ENCODE measurements at regions not wholly inside any gene's neighbourhood (a gene's known extent, or its start where the extent isn't known, plus 50 kb on each side); places are given as distances from the start of the nearest gene placed in this dataset.
"Not testable (repeated sequence)": the region's sequence is repeated elsewhere in the genome, so short reads cannot be mapped to it uniquely, and the experiment has no call there.

DNA sequence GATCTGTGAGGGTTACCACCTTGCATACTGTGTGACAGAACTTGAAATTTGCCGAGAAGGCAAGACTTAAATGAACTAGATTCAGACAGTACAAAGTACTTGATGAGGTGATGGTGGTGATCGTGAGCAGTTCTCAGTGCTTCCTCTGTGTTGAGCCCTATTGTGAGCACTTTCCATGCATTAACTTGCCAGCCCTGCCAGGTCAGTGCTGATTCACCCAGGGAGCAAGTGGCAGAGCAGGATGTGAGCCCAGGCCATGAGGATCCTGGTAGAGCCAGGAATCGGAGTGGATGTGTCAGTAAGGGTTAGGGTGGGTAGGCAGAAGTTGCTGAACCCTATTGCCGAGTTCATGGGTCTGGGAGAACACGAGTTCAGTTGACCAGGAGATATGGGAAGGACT, 4545.7 kb upstream of the TPTE start:
- H3K36me3 ChIP-seq (replicated peaks in 1 of 2; ENCODE audit: insufficient read depth in 1 of 2, low read depth in 2 of 2); ATAC-seq; H3K4me1 ChIP-seq; H3K4me3 ChIP-seq; intact Hi-C loops (cut with DNase I); H3K27ac ChIP-seq; H3K9me3 ChIP-seq; H3K27me3 ChIP-seq; DNase-seq: not testable (repeated sequence)
- no CpG with 5 or more reads among the region's 5 CpGs for WGBS, 2 donors

DNA sequence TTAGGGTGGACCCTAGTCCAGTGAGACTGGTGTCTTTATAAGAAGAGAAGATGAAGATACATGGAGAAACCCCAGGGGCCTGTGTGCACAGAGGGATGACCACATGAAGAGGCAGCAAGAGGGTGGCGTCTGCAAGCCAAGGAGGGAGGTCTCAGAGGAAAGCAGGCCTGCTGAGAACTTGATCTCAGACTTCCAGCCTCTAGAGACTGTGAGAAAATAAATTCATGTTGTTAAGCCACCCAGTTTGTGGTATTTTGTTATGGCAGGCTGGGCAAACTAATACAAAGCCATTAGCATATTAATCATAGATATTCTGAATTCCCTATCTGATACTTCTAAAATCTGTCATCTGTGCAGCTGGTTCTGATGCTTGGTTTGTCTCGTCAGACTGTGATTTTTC, 4523.8 kb upstream of the TPTE start:
- ATAC-seq; H3K27ac ChIP-seq; H3K4me3 ChIP-seq; H3K4me1 ChIP-seq; H3K9me3 ChIP-seq; intact Hi-C loops (cut with DNase I); H3K27me3 ChIP-seq; H3K36me3 ChIP-seq (replicated peaks in 1 of 2; ENCODE audit: insufficient read depth in 1 of 2, low read depth in 2 of 2); DNase-seq: not testable (repeated sequence)
- no CpG with 5 or more reads among the region's 2 CpGs for WGBS, 2 donors

DNA sequence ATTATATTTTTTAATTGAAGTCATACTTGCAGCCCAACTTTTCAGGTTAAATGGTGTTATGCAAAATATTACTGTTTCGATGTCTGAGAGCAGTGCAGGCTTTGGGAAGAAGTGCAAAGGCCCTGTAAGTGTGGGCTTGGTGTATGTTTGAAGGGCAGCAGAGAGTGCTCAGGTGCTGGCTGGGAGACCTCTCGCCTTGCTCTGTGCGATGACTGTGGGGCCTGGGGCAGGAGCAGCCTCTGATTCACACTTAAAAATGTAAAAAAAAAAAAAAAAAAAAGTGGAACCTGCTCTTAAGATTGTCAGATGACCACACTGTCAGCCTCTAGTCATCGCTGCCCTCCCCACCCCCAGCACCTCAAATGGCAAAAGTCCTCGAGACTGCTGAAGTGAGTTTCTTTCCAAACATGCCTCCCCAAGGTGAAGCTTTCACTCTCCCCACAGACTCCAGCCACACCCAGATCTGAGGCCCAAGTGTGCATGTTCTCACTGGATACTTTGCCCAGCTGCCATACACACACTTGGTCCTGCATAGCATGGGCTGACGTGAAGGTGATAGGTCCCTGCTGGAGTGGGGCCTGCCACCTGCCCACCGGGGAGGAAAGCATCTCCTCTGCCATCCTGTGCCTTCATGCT, 4505.8 kb upstream of the TPTE start:
- intact Hi-C loops (cut with DNase I); ATAC-seq; H3K9me3 ChIP-seq; H3K27ac ChIP-seq; DNase-seq; H3K4me1 ChIP-seq; H3K36me3 ChIP-seq (replicated peaks in 1 of 2; ENCODE audit: insufficient read depth in 1 of 2, low read depth in 2 of 2); H3K27me3 ChIP-seq; H3K4me3 ChIP-seq: not testable (repeated sequence)
- WGBS, 2 donors, result no CpG with 5 or more reads among the region's 7 CpGs

DNA sequence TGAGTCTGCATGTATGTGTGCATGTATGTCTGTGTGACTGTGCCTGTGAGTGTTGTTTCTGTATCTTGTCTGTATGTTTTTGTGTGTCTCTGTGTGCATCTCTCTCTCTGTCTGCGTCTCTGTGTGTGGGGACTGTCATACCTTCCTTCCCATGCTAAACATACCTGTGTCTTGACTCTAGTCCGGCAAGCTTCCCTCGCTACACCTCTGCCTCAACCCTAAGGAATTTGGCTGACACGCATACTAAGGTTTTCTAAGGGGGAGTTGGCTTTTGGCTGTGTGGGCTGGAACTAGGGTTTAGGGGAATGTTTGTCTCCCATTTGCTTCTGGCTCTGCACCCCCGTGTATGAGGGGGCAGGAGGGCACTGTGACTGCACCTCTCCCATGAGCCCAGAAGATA, 4500.9 kb upstream of the TPTE start:
- H3K27me3 ChIP-seq; DNase-seq; H3K27ac ChIP-seq; intact Hi-C loops (cut with DNase I); H3K4me3 ChIP-seq; H3K36me3 ChIP-seq (replicated peaks in 1 of 2; ENCODE audit: insufficient read depth in 1 of 2, low read depth in 2 of 2); H3K9me3 ChIP-seq; ATAC-seq; H3K4me1 ChIP-seq: not testable (repeated sequence)
- WGBS, 2 donors, result no CpG with 5 or more reads among the region's 5 CpGs

DNA sequence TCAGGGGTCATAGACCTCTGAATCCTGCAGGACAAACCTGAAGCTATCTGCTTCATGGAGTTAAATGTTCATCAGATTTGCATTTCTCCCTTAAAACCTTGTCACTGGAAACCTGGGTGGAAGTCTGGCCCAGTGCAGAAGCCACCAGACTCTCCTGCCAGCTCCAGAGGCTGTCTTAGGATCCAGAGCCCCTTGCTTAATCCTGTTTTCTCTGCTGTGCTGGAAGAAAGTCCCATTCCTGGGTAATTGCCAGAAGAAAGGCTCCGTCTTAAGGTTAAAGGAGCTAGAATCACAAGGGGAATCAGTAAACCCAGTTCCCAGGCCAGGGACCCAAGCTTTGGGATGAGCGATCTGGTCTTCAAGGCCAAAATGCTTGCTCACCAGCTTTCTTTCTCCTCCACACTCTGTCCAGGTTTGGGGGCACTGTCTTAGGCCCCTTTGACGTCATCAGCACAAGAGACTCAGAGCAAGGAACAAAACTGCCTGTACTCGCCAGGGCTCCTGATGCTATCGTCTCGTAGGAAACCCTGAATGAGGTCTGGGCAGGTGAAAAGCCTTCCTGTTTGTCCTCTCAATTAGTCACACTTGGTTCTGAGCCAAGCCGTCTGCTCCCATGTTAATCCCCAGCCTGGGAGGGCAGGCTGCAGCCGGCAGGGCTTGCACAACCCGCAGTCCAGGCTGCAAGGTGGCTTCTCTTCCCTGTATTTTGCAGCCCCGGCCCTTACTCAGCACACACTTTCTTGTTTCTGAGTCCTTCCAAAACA, 4500.2 kb upstream of the TPTE start:
- H3K4me1 ChIP-seq; H3K36me3 ChIP-seq (replicated peaks in 1 of 2; ENCODE audit: insufficient read depth in 1 of 2, low read depth in 2 of 2); H3K27me3 ChIP-seq; H3K27ac ChIP-seq; H3K4me3 ChIP-seq; H3K9me3 ChIP-seq; DNase-seq; intact Hi-C loops (cut with DNase I): not testable (repeated sequence)
- peak; percentile 95 for ATAC-seq
- WGBS, 2 donors, result no CpG with 5 or more reads among the region's 10 CpGs

GRCh38 chr21:6021717-6022270, 4499.6 kb upstream of the TPTE start:
- DNase-seq; H3K27me3 ChIP-seq; ATAC-seq; H3K27ac ChIP-seq; H3K4me1 ChIP-seq; H3K36me3 ChIP-seq (replicated peaks in 1 of 2; ENCODE audit: insufficient read depth in 1 of 2, low read depth in 2 of 2); H3K4me3 ChIP-seq; intact Hi-C loops (cut with DNase I); H3K9me3 ChIP-seq: not testable (repeated sequence)
- no CpG with 5 or more reads among the region's 4 CpGs for WGBS, 2 donors

- WGBS, 2 donors, result no CpG with 5 or more reads among the region's 3 CpGs
- H3K9me3 ChIP-seq; intact Hi-C loops (cut with DNase I); DNase-seq; ATAC-seq; H3K4me1 ChIP-seq; H3K4me3 ChIP-seq; H3K27ac ChIP-seq; H3K27me3 ChIP-seq; H3K36me3 ChIP-seq (replicated peaks in 1 of 2; ENCODE audit: insufficient read depth in 1 of 2, low read depth in 2 of 2): not testable (repeated sequence)
These were observed 4498.1 kb upstream of the TPTE start for GRCh38 chr21:6023331-6023730.

GRCh38 chr21:6025139-6025538, 4496.2 kb upstream of the TPTE start:
- H3K4me1 ChIP-seq; H3K4me3 ChIP-seq; H3K27me3 ChIP-seq; DNase-seq; H3K9me3 ChIP-seq; H3K27ac ChIP-seq; intact Hi-C loops (cut with DNase I); H3K36me3 ChIP-seq (replicated peaks in 1 of 2; ENCODE audit: insufficient read depth in 1 of 2, low read depth in 2 of 2): not testable (repeated sequence)
- no CpG with 5 or more reads among the region's 3 CpGs for WGBS, 2 donors
- ATAC-seq, result peak; percentile 25

GRCh38 chr21:6027497-6027896, 4493.9 kb upstream of the TPTE start:
- H3K9me3 ChIP-seq; DNase-seq; H3K27me3 ChIP-seq; H3K27ac ChIP-seq; H3K4me1 ChIP-seq; intact Hi-C loops (cut with DNase I); H3K36me3 ChIP-seq (replicated peaks in 1 of 2; ENCODE audit: insufficient read depth in 1 of 2, low read depth in 2 of 2); H3K4me3 ChIP-seq: not testable (repeated sequence)
- WGBS, 2 donors, result no CpG with 5 or more reads among the region's 3 CpGs
- peak; percentile 25 for ATAC-seq

DNA sequence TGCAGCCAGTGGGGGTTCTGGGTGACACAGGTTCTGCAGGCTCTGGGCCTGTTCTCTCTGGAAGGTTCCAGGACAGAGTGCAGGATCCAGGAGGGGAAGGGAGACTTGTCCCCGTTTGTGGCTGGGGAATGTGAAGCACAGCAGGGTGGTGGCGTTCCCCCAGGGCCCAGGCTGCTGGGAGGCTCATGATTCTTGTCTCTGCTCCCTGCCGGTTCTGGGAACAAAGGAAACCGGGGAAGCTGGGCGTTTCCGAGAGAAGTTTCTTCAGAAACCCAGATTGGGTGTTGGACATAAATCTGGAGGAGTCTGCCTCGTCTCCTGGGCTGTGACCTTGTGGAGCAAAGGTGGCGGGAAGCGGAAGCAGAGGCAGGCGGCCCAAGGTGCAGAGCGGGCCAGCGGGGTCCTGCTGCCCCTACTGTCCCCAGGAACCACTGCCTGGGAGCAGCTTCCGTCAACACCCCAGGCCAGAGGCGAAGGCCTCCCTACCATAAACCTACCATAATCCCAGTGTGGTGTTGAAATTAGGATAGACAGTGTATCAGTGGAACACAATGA, 4487.2 kb upstream of the TPTE start:
- ATAC-seq; H3K27ac ChIP-seq; H3K4me1 ChIP-seq; H3K27me3 ChIP-seq; intact Hi-C loops (cut with DNase I); DNase-seq; H3K9me3 ChIP-seq; H3K36me3 ChIP-seq (replicated peaks in 1 of 2; ENCODE audit: insufficient read depth in 1 of 2, low read depth in 2 of 2); H3K4me3 ChIP-seq: not testable (repeated sequence)
- no CpG with 5 or more reads among the region's 14 CpGs for WGBS, 2 donors

DNA sequence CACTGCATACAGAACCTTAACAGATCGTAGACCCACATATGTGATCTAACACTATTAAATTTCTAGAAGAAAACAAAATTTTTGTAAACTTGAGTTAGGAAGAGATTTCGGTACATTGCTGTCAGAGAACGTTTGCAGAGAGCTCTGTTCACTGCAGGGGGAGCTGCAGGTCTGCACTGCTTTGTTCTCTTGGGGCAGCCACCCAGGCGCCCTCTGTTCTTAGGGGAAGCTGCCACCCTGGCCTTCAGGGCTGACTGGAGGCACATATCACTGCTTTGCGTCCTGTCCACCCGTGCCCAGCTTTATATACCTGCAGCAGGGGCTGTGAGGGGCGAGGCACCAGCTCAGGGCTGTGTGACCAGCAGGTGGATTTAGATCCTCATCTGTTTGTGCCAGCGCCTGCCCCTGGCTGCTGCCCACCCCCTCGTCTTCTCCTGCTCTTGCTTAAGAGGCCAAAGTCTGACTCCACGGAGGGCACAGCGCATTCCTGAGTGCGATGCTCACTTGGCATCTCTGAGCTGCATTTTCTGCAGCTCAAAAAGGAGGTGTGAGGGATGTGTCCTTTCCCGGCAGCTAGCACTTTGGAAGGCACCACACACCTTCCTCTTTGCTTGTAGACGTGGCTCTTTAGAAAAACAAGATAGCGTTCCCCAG, 4486.4 kb upstream of the TPTE start:
- H3K27me3 ChIP-seq; H3K36me3 ChIP-seq (replicated peaks in 1 of 2; ENCODE audit: insufficient read depth in 1 of 2, low read depth in 2 of 2); H3K9me3 ChIP-seq; DNase-seq; intact Hi-C loops (cut with DNase I); H3K4me3 ChIP-seq; H3K4me1 ChIP-seq; H3K27ac ChIP-seq: not testable (repeated sequence)
- ATAC-seq, result peak; percentile 49
- no CpG with 5 or more reads among the region's 15 CpGs for WGBS, 2 donors

All from body of pancreas (tissue), 4 donors.